ENCODE measurements at regions not wholly inside any gene's neighbourhood (a gene's known extent, or its start where the extent isn't known, plus 50 kb on each side); places are given as distances from the start of the nearest gene placed in this dataset.
"Not testable (repeated sequence)": the region's sequence is repeated elsewhere in the genome, so short reads cannot be mapped to it uniquely, and the experiment has no call there.

GRCh38 chr1:148354913-148355308 lies 128.2 kb downstream of the PPIAL4G start:
- no peak for DNase-seq

- no peak for DNase-seq
These were observed 128.7 kb downstream of the PPIAL4G start for GRCh38 chr1:148354284-148354912.

- no peak for DNase-seq
These were observed 129.4 kb downstream of the PPIAL4G start for GRCh38 chr1:148353461-148354283.

- DNase-seq: no peak
These were observed 130.5 kb downstream of the PPIAL4G start for GRCh38 chr1:148352470-148353053.

GRCh38 chr1:148347781-148348180 lies 135.3 kb downstream of the PPIAL4G start:
- no peak for DNase-seq

GRCh38 chr1:148345659-148346151 lies 137.4 kb downstream of the PPIAL4G start:
- not testable (repeated sequence) for DNase-seq

GRCh38 chr1:148344651-148345050 lies 138.5 kb downstream of the PPIAL4G start:
- DNase-seq: not testable (repeated sequence)

- DNase-seq: not testable (repeated sequence)
These were observed 141.4 kb downstream of the PPIAL4G start for GRCh38 chr1:148341729-148342128.

GRCh38 chr1:148336121-148336918 lies 146.8 kb downstream of the PPIAL4G start:
- not testable (repeated sequence) for DNase-seq

- DNase-seq: peak; percentile 56
These were observed 148.6 kb downstream of the PPIAL4G start for GRCh38 chr1:148334339-148335130.

GRCh38 chr1:148333875-148334338 lies 149.2 kb downstream of the PPIAL4G start:
- no peak for DNase-seq

GRCh38 chr1:148328884-148329283 lies 154.2 kb downstream of the PPIAL4G start:
- no peak for DNase-seq

- not testable (repeated sequence) for DNase-seq
These were observed 158.1 kb downstream of the PPIAL4G start for GRCh38 chr1:148325031-148325430.

- not testable (repeated sequence) for DNase-seq
These were observed 158.6 kb downstream of the PPIAL4G start for GRCh38 chr1:148324465-148324864.

- not testable (repeated sequence) for DNase-seq
These were observed 163.0 kb downstream of the PPIAL4G start for GRCh38 chr1:148320079-148320478.

- no peak for DNase-seq
These were observed 164.2 kb downstream of the PPIAL4G start for GRCh38 chr1:148318904-148319242.

- no peak for DNase-seq
These were observed 164.8 kb downstream of the PPIAL4G start for GRCh38 chr1:148318123-148318903.

- no peak for DNase-seq
These were observed 165.4 kb upstream of the NBPF11 start for GRCh38 chr1:148317288-148317985.

- DNase-seq: no peak
These were observed 163.2 kb upstream of the NBPF11 start for GRCh38 chr1:148315071-148315811.

GRCh38 chr1:148310807-148311206 lies 158.7 kb upstream of the NBPF11 start:
- DNase-seq: no peak
